KMS-11 (cell line): ENCODE measurements at regions not wholly inside any gene's neighbourhood (a gene's known extent, or its start where the extent isn't known, plus 50 kb on each side); places are given as distances from the start of the nearest gene placed in this dataset.

Experiments
- H2AFZ ChIP-seq: fragments of 200-600 bp; sonication (generic); 2 replicates; pipeline ENCODE4 v1.6.1; 2016; ENCODE audit warnings: antibody characterized with exemption, mixed run types, low read depth
- H3K27ac ChIP-seq: fragments of 200-600 bp; sonication (generic); 2 replicates; pipeline ENCODE4 v1.6.1; 2016; ENCODE audit warnings: mild to moderate bottlenecking, mixed run types
- H3K27me3 ChIP-seq: fragments of 200-600 bp; sonication (generic); 2 replicates; pipeline ENCODE4 v1.6.1; 2017; ENCODE audit warnings: mild to moderate bottlenecking, low read depth, mixed run types, moderate library complexity; ENCODE audit not compliant: insufficient read depth
- H3K36me3 ChIP-seq: fragments of 200-600 bp; sonication (generic); 2 replicates; pipeline ENCODE4 v1.6.1; 2017; ENCODE audit warnings: mild to moderate bottlenecking, mixed run types; ENCODE audit not compliant: insufficient read depth
- H3K4me1 ChIP-seq: fragments of 200-600 bp; sonication (generic); 2 replicates; pipeline ENCODE4 v1.6.1; 2016; ENCODE audit warnings: mild to moderate bottlenecking, low read depth, mixed run types; ENCODE audit not compliant: poor library complexity, severe bottlenecking
- H3K4me2 ChIP-seq: fragments of 200-600 bp; sonication (generic); 2 replicates; pipeline ENCODE4 v1.7.0; 2016; ENCODE audit warnings: mild to moderate bottlenecking, mixed run types
- H3K4me3 ChIP-seq: fragments of 200-600 bp; sonication (generic); IDR thresholded peaks from 2 replicates; pipeline ENCODE4 v1.6.1; 2017; ENCODE audit warnings: low read depth, low read length, mixed read lengths; ENCODE audit not compliant: insufficient read depth
- H3K79me2 ChIP-seq: fragments of 200-600 bp; sonication (generic); 2 replicates; pipeline ENCODE4 v1.6.1; 2016; ENCODE audit warnings: low read depth, mixed run types; ENCODE audit not compliant: insufficient read depth
- H3K9ac ChIP-seq: fragments of 200-600 bp; sonication (generic); 2 replicates; pipeline ENCODE4 v1.6.1; 2016; ENCODE audit warnings: mild to moderate bottlenecking, mixed run types
- H4K20me1 ChIP-seq: fragments of 200-600 bp; sonication (generic); 2 replicates; pipeline ENCODE4 v1.6.1; 2016; ENCODE audit warnings: mild to moderate bottlenecking, mixed run types; ENCODE audit not compliant: insufficient read depth
- CTCF ChIP-seq: fragments of 200-600 bp; sonication (generic); conservative IDR thresholded peaks from 2 replicates; pipeline ENCODE4 v1.6.1; 2017; ENCODE audit warnings: low read depth, mild to moderate bottlenecking, antibody characterized with exemption, low read length, moderate library complexity, mixed read lengths

GRCh38 chr3:78434801-78435200 is 1333.0 kb downstream of the ROBO1 start:
- Histone ChIP-seq H3K79me2 (no peaks in the 10 kb centered on the region), H3K36me3 (no peaks in the 10 kb centered on the region), H3K4me3 (no peak overlapping the region), H3K9ac (no peak overlapping the region), H3K4me2 (no peak overlapping the region), H3K4me1 (no peaks in the 10 kb centered on the region), H4K20me1 (no peaks in the 10 kb centered on the region), H2AFZ (no peak overlapping the region), H3K27me3 (no peaks in the 10 kb centered on the region), H3K27ac (no peak overlapping the region)
- no peak for TF ChIP-seq CTCF

GRCh38 chr3:78455166-78455565 is 1312.6 kb downstream of the ROBO1 start:
- no peak overlapping the region for H3K9ac ChIP-seq
- no peak overlapping the region for H3K27ac ChIP-seq
- no peak overlapping the region for H3K4me2 ChIP-seq
- H2AFZ ChIP-seq = no peak overlapping the region
- no peaks in the 10 kb centered on the region for H3K27me3 ChIP-seq
- H4K20me1 ChIP-seq = no peaks in the 10 kb centered on the region
- no peaks in the 10 kb centered on the region for H3K4me1 ChIP-seq
- no peaks in the 10 kb centered on the region for H3K36me3 ChIP-seq
- no peak for TF ChIP-seq CTCF
- no peaks in the 10 kb centered on the region for H3K79me2 ChIP-seq
- no peak overlapping the region for H3K4me3 ChIP-seq

GRCh38 chr3:78455712-78456433 is 1311.9 kb downstream of the ROBO1 start:
- H2AFZ ChIP-seq = no peak overlapping the region
- H3K4me2 ChIP-seq = no peak overlapping the region
- no peaks in the 10 kb centered on the region for H4K20me1 ChIP-seq
- H3K79me2 ChIP-seq = no peaks in the 10 kb centered on the region
- no peaks in the 10 kb centered on the region for H3K27me3 ChIP-seq
- H3K4me1 ChIP-seq = no peaks in the 10 kb centered on the region
- H3K36me3 ChIP-seq = no peaks in the 10 kb centered on the region
- no peak overlapping the region for H3K27ac ChIP-seq
- H3K9ac ChIP-seq = no peak overlapping the region
- no peak for TF ChIP-seq CTCF
- H3K4me3 ChIP-seq = no peak overlapping the region

- Histone ChIP-seq H3K27ac (no peak overlapping the region), H3K4me3 (no peak overlapping the region), H3K36me3 (no peaks in the 10 kb centered on the region), H2AFZ (no peak overlapping the region), H3K4me2 (no peak overlapping the region), H3K9ac (no peak overlapping the region), H3K27me3 (no peaks in the 10 kb centered on the region), H3K4me1 (no peaks in the 10 kb centered on the region), H4K20me1 (no peaks in the 10 kb centered on the region), H3K79me2 (no peaks in the 10 kb centered on the region)
- TF ChIP-seq CTCF = no peak
Measured at GRCh38 chr3:78459796-78460195, 1308.0 kb downstream of the ROBO1 start.
